ENCODE measurements at regions not wholly inside any gene's neighbourhood (a gene's known extent, or its start where the extent isn't known, plus 50 kb on each side); places are given as distances from the start of the nearest gene placed in this dataset.
"Not testable (repeated sequence)": the region's sequence is repeated elsewhere in the genome, so short reads cannot be mapped to it uniquely, and the experiment has no call there.

- H3K9me3 Mint-ChIP-seq = peaks cover 4% of the 10 kb centered on the region
- no peak overlapping the region for H3K4me3 Mint-ChIP-seq
- no peak for DNase-seq
- no peak for ATAC-seq
- no peaks in the 10 kb centered on the region for H3K4me1 Mint-ChIP-seq
- no peak overlapping the region for H3K27ac Mint-ChIP-seq
- H3K27me3 Mint-ChIP-seq = no peaks in the 10 kb centered on the region
- no peaks in the 10 kb centered on the region for H3K36me3 Mint-ChIP-seq (ENCODE audit: low read depth)
Observed at GRCh38 chr4:130073145-130073790, 977.3 kb downstream of the C4orf33 start.

GRCh38 chr4:130074096-130074495 is 978.1 kb downstream of the C4orf33 start:
- H3K36me3 Mint-ChIP-seq (ENCODE audit: low read depth) = no peaks in the 10 kb centered on the region
- H3K9me3 Mint-ChIP-seq = peaks cover 4% of the 10 kb centered on the region
- DNase-seq = no peak
- no peak for ATAC-seq
- no peaks in the 10 kb centered on the region for H3K4me1 Mint-ChIP-seq
- H3K27ac Mint-ChIP-seq = no peak overlapping the region
- H3K4me3 Mint-ChIP-seq = no peak overlapping the region
- no peaks in the 10 kb centered on the region for H3K27me3 Mint-ChIP-seq

GRCh38 chr4:130077275-130077674 is 981.3 kb downstream of the C4orf33 start:
- H3K27ac Mint-ChIP-seq = no peak overlapping the region
- H3K9me3 Mint-ChIP-seq = peaks cover 3% of the 10 kb centered on the region
- H3K27me3 Mint-ChIP-seq = no peaks in the 10 kb centered on the region
- DNase-seq = no peak
- ATAC-seq = no peak
- no peaks in the 10 kb centered on the region for H3K4me1 Mint-ChIP-seq
- no peak overlapping the region for H3K4me3 Mint-ChIP-seq
- no peaks in the 10 kb centered on the region for H3K36me3 Mint-ChIP-seq (ENCODE audit: low read depth)

DNA sequence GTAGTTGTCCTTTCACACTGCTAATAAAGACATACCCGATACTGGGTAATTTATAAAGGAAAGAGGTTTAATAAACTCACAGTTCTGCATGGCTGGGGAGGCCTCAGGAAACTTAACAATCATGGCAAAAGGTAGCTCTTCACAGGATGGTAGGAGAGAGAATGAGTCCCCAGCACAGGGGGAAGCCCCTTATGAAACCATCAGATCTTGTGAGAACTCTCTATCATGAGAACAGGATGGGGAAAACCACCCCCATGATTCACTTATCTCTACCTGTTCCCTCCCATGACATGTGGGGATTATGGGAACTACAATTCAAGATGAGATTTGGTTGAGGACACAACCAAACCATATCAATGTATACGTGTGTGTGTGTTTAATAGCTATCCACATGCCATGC is 983.1 kb downstream of the C4orf33 start:
- not testable (repeated sequence) for H3K36me3 Mint-ChIP-seq (ENCODE audit: low read depth); H3K9me3 Mint-ChIP-seq; H3K4me3 Mint-ChIP-seq; DNase-seq; H3K27ac Mint-ChIP-seq; H3K4me1 Mint-ChIP-seq; H3K27me3 Mint-ChIP-seq; ATAC-seq

DNA sequence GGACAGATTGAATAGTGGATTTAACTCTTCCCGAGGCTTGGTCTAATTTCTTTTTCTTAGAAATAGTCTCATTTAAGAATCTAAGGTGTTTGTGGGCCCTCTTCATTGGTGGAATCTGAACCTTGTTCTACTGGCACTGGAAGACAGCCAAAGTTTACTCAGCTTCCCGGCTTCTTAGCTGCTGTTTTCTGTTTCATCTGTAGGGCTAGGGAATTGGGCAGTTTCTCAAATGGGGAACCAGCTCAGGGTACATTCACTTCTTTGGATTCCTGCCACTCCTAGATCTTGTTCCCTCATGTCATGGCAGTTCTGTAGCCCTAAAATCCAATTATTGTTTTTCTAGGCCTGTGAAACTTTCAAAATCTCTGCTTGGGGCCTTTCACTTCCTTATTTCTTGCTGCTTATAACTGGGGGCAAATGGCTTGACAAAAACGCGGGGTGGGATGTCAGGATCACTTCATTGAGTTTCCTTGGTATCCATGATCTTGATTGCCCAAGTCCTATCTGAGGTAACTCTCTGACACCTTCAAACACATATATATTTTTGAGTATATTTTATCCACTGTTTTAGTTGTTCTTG is 985.0 kb downstream of the C4orf33 start:
- Mint-ChIP-seq H3K27me3 (no peaks in the 10 kb centered on the region), H3K4me3 (no peak overlapping the region), H3K9me3 (no peaks in the 10 kb centered on the region), H3K36me3 (ENCODE audit: low read depth) (no peaks in the 10 kb centered on the region), H3K4me1 (no peaks in the 10 kb centered on the region), H3K27ac (no peak overlapping the region)
- DNase-seq (no peak), ATAC-seq (no peak)

- ATAC-seq = no peak
- Mint-ChIP-seq H3K4me1 (no peaks in the 10 kb centered on the region), H3K36me3 (ENCODE audit: low read depth) (no peaks in the 10 kb centered on the region), H3K27ac (no peak overlapping the region), H3K4me3 (no peak overlapping the region), H3K27me3 (no peaks in the 10 kb centered on the region), H3K9me3 (no peaks in the 10 kb centered on the region)
- no peak for DNase-seq
Observed at GRCh38 chr4:130090427-130090826, 994.5 kb downstream of the C4orf33 start.

DNA sequence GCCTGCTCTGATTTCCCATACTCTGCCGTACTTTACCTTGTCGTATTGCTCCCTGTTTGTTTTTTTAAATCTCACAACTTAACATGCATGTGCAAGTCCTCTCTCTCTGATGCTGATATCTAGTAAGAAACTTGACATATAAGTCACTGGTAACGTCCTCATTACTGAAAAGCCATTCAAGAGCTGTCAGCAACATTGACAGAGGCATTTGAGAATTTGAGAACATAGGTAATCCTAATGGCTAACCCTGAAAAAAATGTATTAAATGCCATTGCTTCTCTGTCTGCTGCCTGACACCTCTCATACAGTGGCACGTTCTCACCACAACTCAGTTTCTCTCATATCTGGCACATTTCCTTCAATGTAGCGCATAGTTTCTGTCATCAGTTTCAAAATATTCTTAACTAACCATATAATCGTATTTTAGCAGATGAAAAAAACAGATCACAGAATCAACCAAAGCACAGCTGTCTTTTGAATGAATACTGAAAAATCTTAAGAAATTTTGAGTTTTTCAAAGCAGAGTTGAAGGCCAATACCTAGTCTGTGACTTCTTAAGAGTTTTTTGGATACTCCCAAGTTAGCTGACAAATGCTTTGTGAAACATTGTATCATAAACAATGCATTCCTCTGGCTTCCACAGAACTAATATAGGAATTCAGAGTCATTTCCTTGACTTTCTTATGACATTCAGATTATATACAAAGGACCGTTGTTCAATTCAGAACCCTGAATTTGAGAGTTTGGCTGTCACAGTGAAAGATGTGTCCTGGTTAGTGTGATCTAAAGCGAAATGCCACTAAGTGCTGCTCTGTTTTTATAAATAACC is 996.4 kb downstream of the C4orf33 start:
- Mint-ChIP-seq H3K4me1 (no peaks in the 10 kb centered on the region), H3K4me3 (no peak overlapping the region), H3K27ac (no peak overlapping the region), H3K9me3 (no peaks in the 10 kb centered on the region), H3K36me3 (ENCODE audit: low read depth) (no peaks in the 10 kb centered on the region), H3K27me3 (no peaks in the 10 kb centered on the region)
- no peak for ATAC-seq
- DNase-seq = no peak

GRCh38 chr4:130099105-130099504 is 1003.2 kb downstream of the C4orf33 start:
- H3K27me3 Mint-ChIP-seq = no peaks in the 10 kb centered on the region
- peaks cover 4% of the 10 kb centered on the region for H3K9me3 Mint-ChIP-seq
- H3K4me3 Mint-ChIP-seq = no peak overlapping the region
- no peak overlapping the region for H3K27ac Mint-ChIP-seq
- no peak for DNase-seq
- no peaks in the 10 kb centered on the region for H3K36me3 Mint-ChIP-seq (ENCODE audit: low read depth)
- H3K4me1 Mint-ChIP-seq = no peaks in the 10 kb centered on the region
- ATAC-seq = no peak

DNA sequence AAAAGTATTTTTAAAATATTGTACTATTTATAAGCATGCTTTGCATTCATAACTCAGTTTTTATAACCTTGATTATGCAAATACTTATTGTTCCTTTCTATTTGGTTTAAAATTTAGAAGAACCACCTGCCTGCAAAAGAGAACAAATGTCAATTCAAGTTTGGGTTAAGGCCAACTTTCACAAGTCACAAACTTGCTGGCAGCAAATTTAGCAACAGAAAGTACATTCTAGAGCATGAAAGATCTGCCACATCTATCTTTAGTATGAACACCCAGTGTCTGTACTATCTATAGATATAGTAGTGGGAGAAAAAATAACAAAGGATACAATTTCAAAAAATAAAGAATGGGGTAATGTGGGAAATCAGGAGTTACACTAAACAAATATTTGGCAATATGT is 1014.2 kb downstream of the C4orf33 start:
- no peaks in the 10 kb centered on the region for H3K36me3 Mint-ChIP-seq (ENCODE audit: low read depth)
- no peaks in the 10 kb centered on the region for H3K27me3 Mint-ChIP-seq
- no peak overlapping the region for H3K27ac Mint-ChIP-seq
- ATAC-seq = no peak
- peaks cover 8% of the 10 kb centered on the region for H3K9me3 Mint-ChIP-seq
- no peak for DNase-seq
- H3K4me1 Mint-ChIP-seq = no peaks in the 10 kb centered on the region
- H3K4me3 Mint-ChIP-seq = no peak overlapping the region

DNA sequence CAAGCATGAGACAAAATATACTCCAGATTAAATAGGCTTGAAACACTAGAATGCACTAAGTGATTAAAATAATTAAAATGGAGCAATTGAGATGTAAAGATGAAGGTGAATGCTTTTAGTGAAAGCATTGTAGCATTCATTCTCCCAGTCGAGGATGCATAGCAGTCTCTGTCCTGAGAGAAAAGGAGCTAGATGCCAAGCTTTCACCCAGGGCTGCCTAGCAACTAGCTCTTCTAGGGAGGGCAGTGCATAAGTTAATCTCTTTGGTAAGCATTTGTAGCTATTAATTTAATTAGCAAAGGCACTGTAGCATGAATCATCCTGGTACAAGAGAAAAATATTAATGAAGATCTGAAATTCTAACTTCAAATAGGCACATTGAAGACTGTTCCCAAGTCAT is 1014.8 kb downstream of the C4orf33 start:
- Mint-ChIP-seq H3K36me3 (ENCODE audit: low read depth) (no peaks in the 10 kb centered on the region), H3K4me1 (no peaks in the 10 kb centered on the region), H3K4me3 (no peak overlapping the region), H3K9me3 (peaks cover 8% of the 10 kb centered on the region), H3K27me3 (no peaks in the 10 kb centered on the region), H3K27ac (no peak overlapping the region)
- no peak for DNase-seq
- no peak for ATAC-seq

GRCh38 chr4:130124066-130124465 is 1028.1 kb downstream of the C4orf33 start:
- Mint-ChIP-seq H3K27me3 (no peaks in the 10 kb centered on the region), H3K9me3 (peaks cover 18% of the 10 kb centered on the region), H3K36me3 (ENCODE audit: low read depth) (no peaks in the 10 kb centered on the region), H3K4me3 (no peak overlapping the region), H3K27ac (no peak overlapping the region), H3K4me1 (no peaks in the 10 kb centered on the region)
- DNase-seq (no peak), ATAC-seq (no peak)

DNA sequence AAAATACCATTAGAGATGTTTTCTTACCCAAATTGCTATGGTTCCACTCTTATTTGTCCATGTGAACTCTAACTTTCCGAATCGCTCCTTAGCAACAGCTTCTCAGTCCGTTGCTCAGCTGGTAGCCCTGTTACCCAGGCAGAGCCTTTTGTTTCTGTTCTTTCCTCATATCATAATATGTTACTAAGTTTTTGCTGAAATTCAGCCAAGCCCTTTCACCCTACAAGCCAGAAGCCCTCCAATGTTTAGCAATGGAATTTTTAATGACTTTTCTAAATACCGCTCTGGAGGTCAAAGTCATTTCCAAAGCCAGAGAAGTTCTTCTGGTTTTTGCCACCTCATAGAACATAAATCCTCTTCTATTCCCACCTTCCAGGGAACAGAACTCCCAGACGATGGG is 1029.5 kb downstream of the C4orf33 start:
- no peaks in the 10 kb centered on the region for H3K4me1 Mint-ChIP-seq
- no peak overlapping the region for H3K27ac Mint-ChIP-seq
- ATAC-seq (no peak), DNase-seq (no peak)
- H3K4me3 Mint-ChIP-seq = no peak overlapping the region
- no peaks in the 10 kb centered on the region for H3K27me3 Mint-ChIP-seq
- peaks cover 18% of the 10 kb centered on the region for H3K9me3 Mint-ChIP-seq
- no peaks in the 10 kb centered on the region for H3K36me3 Mint-ChIP-seq (ENCODE audit: low read depth)

DNA sequence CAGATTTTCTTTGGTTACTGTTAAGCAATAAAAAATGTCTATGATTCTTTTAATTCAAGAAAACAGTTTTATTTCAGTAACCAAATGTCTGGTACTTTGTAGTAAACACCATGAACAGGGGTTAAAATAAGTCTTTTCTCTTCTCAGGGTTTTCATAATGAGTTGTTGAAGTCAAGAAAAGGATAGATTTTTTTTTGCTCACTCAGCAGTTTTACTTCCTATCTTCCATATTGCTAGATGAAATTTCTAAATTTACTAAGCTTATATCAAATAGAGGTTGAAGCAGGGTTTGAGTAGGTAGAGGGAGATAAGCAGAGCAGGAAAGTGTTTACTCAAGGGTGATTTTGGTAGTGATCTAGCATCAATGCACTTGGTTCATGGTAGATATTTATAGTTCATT is 1031.3 kb downstream of the C4orf33 start:
- Mint-ChIP-seq H3K4me3 (no peak overlapping the region), H3K4me1 (no peaks in the 10 kb centered on the region), H3K9me3 (peaks cover 11% of the 10 kb centered on the region), H3K27ac (no peak overlapping the region), H3K36me3 (ENCODE audit: low read depth) (no peaks in the 10 kb centered on the region), H3K27me3 (no peaks in the 10 kb centered on the region)
- DNase-seq (no peak), ATAC-seq (no peak)

DNA sequence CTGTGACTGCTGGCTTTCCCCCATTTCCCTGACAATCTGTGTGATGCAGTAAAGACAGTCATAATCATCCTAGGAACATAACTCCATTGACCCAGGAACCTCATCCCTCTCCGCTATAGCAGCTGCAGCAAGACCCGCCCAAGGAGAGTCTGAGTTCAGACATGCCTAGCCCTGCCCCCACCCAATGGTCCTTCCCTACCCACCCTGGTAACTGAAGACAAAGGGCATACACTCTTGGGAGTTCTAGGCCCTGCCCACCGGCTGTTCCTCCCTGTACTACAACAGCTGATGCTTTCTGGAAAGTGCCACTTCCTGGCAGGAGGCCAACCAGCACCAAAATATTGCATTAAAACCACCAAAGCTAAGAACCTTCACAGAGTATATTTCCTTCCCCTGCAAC is 1035.6 kb downstream of the C4orf33 start:
- no peaks in the 10 kb centered on the region for H3K27me3 Mint-ChIP-seq
- H3K9me3 Mint-ChIP-seq = peaks cover 15% of the 10 kb centered on the region
- H3K4me1 Mint-ChIP-seq = no peaks in the 10 kb centered on the region
- no peak overlapping the region for H3K27ac Mint-ChIP-seq
- H3K4me3 Mint-ChIP-seq = no peak overlapping the region
- ATAC-seq (no peak), DNase-seq (no peak)
- H3K36me3 Mint-ChIP-seq (ENCODE audit: low read depth) = no peaks in the 10 kb centered on the region

DNA sequence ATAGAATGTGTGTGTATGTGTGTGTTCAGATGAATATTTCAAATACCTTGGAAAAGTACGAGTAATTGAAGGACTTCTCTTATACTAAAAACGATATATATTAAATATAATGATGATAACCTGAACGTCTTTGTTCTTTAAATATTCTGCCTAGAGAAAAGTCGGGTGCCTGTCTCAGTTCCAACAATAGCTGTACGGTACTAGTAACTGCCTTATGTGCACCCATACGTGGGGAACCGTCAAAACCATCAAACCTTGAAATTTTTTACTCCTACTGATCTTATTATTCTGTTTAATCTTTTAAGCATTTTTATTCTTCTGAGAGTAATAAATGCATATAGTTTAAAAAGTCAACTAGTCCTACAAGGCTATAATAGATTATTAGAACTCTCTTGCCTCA is 1045.7 kb downstream of the C4orf33 start:
- Mint-ChIP-seq H3K27ac (no peak overlapping the region), H3K9me3 (no peaks in the 10 kb centered on the region), H3K36me3 (ENCODE audit: low read depth) (no peaks in the 10 kb centered on the region), H3K4me3 (no peak overlapping the region), H3K4me1 (no peaks in the 10 kb centered on the region), H3K27me3 (no peaks in the 10 kb centered on the region)
- DNase-seq = no peak
- no peak for ATAC-seq

All from activated naive CD8-positive, alpha-beta T cell treated with anti-CD3 and anti-CD28 coated beads, Interleukin-2, amount 50 U/mL, for 24 hours (primary cell).